Type B pancreatic cell (in vitro differentiated cells): ENCODE measurements at regions not wholly inside any gene's neighbourhood (a gene's known extent, or its start where the extent isn't known, plus 50 kb on each side); places are given as distances from the start of the nearest gene placed in this dataset.

ENCODE experiments used
- DNase-seq: peaks from one replicate; pipeline ENCODE4 v3.0.0; 2021; ENCODE audit warnings: mixed read lengths; ENCODE audit not compliant: unreplicated experiment; ENCODE audit errors: extremely low spot score
- H3K27ac Mint-ChIP-seq: 2 replicates; pipeline ENCODE4 v1.8.0; 2021; ENCODE audit warnings: mild to moderate bottlenecking, mixed read lengths
- H3K27me3 Mint-ChIP-seq: 2 replicates; pipeline ENCODE4 v1.8.0; 2021; ENCODE audit warnings: mixed read lengths
- H3K36me3 Mint-ChIP-seq: 2 replicates; pipeline ENCODE4 v1.8.0; 2021; ENCODE audit warnings: mixed read lengths
- H3K4me1 Mint-ChIP-seq: one replicate; pipeline ENCODE4 v1.8.0; 2021; ENCODE audit warnings: mixed read lengths; ENCODE audit not compliant: unreplicated experiment
- H3K4me3 Mint-ChIP-seq: 2 replicates; pipeline ENCODE4 v1.8.0; 2021; ENCODE audit warnings: mild to moderate bottlenecking, mixed read lengths
- H3K9me3 Mint-ChIP-seq: 2 replicates; pipeline ENCODE4 v1.8.0; 2021; ENCODE audit warnings: mixed read lengths
- CTCF ChIP-seq: fragments of 200-600 bp; sonication (generic); conservative IDR thresholded peaks from 2 replicates; pipeline ENCODE4 v1.5.0; 2021; ENCODE audit warnings: antibody characterized with exemption, mild to moderate bottlenecking

- peaks cover 30% of the 10 kb centered on the region for H3K4me1 Mint-ChIP-seq
- H3K36me3 Mint-ChIP-seq: no peaks in the 10 kb centered on the region
- no peak for TF ChIP-seq CTCF
- no peak overlapping the region for H3K4me3 Mint-ChIP-seq
- no peak overlapping the region for H3K27ac Mint-ChIP-seq
- peaks cover 5% of the 10 kb centered on the region for H3K9me3 Mint-ChIP-seq
- no peak for DNase-seq
- no peaks in the 10 kb centered on the region for H3K27me3 Mint-ChIP-seq
Observed at GRCh38 chr6:122077603-122078002, 321.8 kb upstream of the HSF2 start.

GRCh38 chr6:122078481-122078880 is 321.0 kb upstream of the HSF2 start:
- H3K27me3 Mint-ChIP-seq: no peaks in the 10 kb centered on the region

GRCh38 chr6:122079916-122080315 is 319.5 kb upstream of the HSF2 start:
- peaks cover 26% of the 10 kb centered on the region for H3K4me1 Mint-ChIP-seq
- H3K9me3 Mint-ChIP-seq: peaks cover 5% of the 10 kb centered on the region
- H3K36me3 Mint-ChIP-seq: no peaks in the 10 kb centered on the region
- H3K27me3 Mint-ChIP-seq: no peaks in the 10 kb centered on the region
- H3K4me3 Mint-ChIP-seq: no peak overlapping the region
- H3K27ac Mint-ChIP-seq: no peak overlapping the region
- DNase-seq: no peak
- TF ChIP-seq CTCF: no peak

More at GRCh38 chr6:122078481-122078880, 321.0 kb upstream of the HSF2 start:
- DNase-seq: no peak
- no peak for TF ChIP-seq CTCF
- no peak overlapping the region for H3K27ac Mint-ChIP-seq
- no peaks in the 10 kb centered on the region for H3K36me3 Mint-ChIP-seq
- H3K4me1 Mint-ChIP-seq: peaks cover 30% of the 10 kb centered on the region
- H3K4me3 Mint-ChIP-seq: no peak overlapping the region
- peaks cover 5% of the 10 kb centered on the region for H3K9me3 Mint-ChIP-seq

GRCh38 chr6:122081921-122082320 is 317.5 kb upstream of the HSF2 start:
- Mint-ChIP-seq H3K36me3 (no peaks in the 10 kb centered on the region), H3K27ac (no peak overlapping the region), H3K4me1 (peaks cover 20% of the 10 kb centered on the region), H3K4me3 (no peak overlapping the region), H3K27me3 (no peaks in the 10 kb centered on the region), H3K9me3 (peaks cover 5% of the 10 kb centered on the region)
- DNase-seq: no peak
- TF ChIP-seq CTCF: no peak

- H3K36me3 Mint-ChIP-seq: no peaks in the 10 kb centered on the region
Observed at GRCh38 chr6:122082370-122082769, 317.1 kb upstream of the HSF2 start.

More at GRCh38 chr6:122082370-122082769, 317.1 kb upstream of the HSF2 start:
- no peak for DNase-seq
- Mint-ChIP-seq H3K4me3 (no peak overlapping the region), H3K4me1 (peaks cover 20% of the 10 kb centered on the region), H3K27ac (no peak overlapping the region), H3K9me3 (peaks cover 5% of the 10 kb centered on the region), H3K27me3 (no peaks in the 10 kb centered on the region)
- TF ChIP-seq CTCF: no peak
